ENCODE measurements at regions not wholly inside any gene's neighbourhood (a gene's known extent, or its start where the extent isn't known, plus 50 kb on each side); places are given as distances from the start of the nearest gene placed in this dataset.

DNA sequence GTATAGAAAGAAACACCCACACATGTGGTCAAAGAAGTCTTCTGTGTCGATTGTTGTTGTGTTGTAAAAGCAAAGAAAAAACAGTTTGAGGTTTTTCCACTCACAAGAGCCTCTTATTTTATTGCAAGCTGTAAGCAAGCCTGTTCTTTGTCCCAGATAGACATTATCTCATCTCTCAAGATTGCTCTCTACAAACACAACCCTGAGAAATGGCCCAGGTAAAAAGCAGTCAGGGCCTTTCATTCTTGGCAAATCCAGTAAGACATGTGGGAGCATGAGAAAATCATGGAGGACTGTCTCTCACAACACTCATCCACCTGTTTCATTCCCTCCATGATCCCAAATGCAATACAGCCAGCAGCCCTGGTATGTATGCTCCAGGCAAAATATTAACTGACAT lies 286.6 kb upstream of the POU5F2 start:
- TF ChIP-seq, protein P1, sequence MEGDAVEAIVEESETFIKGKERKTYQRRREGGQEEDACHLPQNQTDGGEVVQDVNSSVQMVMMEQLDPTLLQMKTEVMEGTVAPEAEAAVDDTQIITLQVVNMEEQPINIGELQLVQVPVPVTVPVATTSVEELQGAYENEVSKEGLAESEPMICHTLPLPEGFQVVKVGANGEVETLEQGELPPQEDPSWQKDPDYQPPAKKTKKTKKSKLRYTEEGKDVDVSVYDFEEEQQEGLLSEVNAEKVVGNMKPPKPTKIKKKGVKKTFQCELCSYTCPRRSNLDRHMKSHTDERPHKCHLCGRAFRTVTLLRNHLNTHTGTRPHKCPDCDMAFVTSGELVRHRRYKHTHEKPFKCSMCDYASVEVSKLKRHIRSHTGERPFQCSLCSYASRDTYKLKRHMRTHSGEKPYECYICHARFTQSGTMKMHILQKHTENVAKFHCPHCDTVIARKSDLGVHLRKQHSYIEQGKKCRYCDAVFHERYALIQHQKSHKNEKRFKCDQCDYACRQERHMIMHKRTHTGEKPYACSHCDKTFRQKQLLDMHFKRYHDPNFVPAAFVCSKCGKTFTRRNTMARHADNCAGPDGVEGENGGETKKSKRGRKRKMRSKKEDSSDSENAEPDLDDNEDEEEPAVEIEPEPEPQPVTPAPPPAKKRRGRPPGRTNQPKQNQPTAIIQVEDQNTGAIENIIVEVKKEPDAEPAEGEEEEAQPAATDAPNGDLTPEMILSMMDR (IDR thresholded peaks at IDR 0.05; ENCODE audit: low read depth, low read length) = no peak
- TF ChIP-seq EZH2phosphoT487 (IDR thresholded peaks at IDR 0.05; ENCODE audit: low read depth) = no peak
